GM18520 (cell line): ENCODE measurements at regions not wholly inside any gene's neighbourhood (a gene's known extent, or its start where the extent isn't known, plus 50 kb on each side); places are given as distances from the start of the nearest gene placed in this dataset.

ENCODE experiments used
- ATAC-seq: cut with Tn5 transposase; IDR thresholded peaks from one replicate; pipeline ENCODE4 v1.9.1; 2021; ENCODE audit not compliant: unreplicated experiment

DNA sequence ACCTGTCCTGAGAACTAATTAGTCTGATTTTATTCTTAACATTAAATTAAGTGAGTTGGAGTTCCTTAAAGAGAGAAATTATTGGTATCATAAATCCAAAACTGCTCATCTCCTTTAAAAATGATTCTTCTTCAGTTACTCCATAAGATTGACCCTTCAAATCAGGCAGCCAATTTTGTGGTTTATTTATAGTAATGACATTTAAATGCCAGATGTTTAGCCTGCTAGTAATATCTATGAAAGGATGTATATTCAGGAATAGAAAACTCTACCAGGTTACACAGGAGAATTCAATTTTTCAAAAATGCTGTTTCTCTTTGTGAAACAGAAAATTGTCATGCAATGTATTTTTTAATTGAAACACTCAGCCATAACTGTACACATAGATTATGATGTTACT, 457.8 kb upstream of the ROBO2 start:
- ATAC-seq = no peak

- ATAC-seq = no peak
Observed at GRCh38 chr3:76582632-76583378, 457.1 kb upstream of the ROBO2 start.

DNA sequence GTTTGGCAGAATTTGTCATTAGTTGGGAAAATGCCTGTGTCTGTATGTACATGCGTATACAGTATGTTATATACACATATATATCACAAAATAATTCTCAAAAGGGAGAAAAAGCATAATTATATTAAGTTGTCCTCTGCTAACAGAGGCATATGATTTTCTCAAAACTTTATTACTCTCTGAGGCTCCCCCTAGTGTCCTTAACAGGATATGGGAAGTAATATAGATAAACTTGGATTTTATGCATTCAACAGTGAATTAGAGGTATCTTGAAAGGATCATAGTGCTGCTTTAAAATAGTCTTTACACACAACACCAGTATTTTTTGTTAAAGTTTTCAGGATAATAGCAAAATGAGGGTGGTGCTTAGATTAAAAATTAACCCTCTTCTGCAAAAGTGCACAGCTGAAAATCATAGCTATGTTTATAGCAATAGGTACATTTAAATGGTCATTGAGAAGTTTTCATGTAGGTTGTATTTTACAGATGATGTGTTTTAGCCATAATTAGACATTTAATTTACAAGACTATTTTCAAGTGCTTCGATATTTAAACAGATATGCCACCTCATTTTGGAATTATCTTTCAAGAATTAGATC, 454.0 kb upstream of the ROBO2 start:
- no peak for ATAC-seq

- ATAC-seq = no peak
Observed at GRCh38 chr3:76586471-76586870, 453.4 kb upstream of the ROBO2 start.

DNA sequence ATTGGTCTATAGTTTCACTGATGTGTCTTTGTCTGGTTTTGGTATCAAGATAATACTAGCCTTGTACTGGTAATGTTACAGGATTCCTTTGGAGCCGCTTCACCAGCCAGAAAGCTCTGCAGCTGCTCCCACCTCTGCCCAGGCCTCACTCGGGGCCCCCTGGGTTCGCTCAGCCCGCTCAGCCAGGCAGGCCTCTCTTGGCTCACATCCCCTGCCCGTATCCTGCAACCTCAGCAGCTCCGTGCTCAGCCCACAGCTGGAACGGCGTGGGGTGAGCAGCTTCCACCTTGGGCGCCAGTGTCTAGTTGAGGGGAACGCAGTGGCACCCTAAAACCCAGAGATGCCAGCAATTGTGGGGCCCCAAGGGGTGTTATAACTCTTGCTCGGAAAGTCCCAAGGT, 429.7 kb upstream of the ROBO2 start:
- ATAC-seq = no peak

- no peak for ATAC-seq
Observed at GRCh38 chr3:76615719-76616118, 424.2 kb upstream of the ROBO2 start.

DNA sequence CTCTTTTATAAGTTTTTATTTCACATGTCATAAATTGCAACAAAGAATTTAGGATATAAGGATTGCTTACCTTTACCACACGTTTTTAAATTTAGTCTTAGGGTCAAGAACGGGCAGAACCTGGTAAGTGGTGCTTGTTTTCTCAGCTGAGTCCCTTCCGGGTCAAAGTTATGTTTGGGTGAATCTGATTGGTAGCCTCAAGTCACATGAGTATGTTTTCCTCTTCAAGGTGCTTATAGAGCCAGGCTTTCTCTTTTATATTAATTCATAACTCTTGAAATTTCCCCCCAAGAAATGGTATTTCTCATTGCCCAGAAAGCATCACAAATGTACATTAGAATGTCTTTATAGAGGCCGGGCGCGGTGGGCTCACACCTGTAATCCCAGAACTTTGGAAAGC, 415.7 kb upstream of the ROBO2 start:
- no peak for ATAC-seq

DNA sequence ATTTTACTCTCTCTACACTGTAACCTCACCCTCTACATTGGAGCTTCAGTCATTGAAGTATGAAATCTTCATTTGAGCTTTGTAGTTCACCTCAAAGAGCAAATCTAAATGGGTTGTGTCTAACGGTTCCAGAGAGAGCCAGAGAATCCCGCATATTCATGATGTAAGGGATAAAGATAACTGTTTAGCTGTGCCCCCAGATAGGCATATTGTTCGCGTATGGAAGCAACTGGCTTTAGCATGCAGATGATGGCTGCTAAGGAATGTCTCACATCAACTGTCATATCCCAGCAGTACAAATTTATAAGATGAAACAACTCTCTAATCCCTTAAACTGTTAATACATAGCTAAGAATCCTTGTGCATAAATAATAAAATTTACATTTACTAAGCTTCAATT, 412.7 kb upstream of the ROBO2 start:
- ATAC-seq = no peak

DNA sequence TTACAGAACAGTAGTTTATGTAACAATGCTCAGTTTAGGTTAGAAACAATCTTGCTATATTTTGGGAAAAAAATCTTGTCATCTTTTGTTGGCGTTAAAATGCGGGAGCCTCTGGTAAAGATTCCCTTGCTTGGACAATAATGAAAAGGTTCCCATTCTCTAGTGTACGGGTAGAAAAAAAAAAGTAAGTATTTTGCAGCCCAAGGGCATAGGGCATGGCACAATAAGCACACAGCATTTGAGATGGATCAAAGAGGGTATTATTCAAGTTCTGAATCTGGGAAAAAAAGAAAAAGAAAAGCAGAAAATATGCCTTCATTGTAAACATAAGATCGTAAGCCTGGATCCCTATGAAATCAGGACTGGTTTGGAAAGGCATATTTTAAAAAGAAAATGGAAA, 408.6 kb upstream of the ROBO2 start:
- ATAC-seq = no peak

- no peak for ATAC-seq
Observed at GRCh38 chr3:76638006-76638405, 401.9 kb upstream of the ROBO2 start.

DNA sequence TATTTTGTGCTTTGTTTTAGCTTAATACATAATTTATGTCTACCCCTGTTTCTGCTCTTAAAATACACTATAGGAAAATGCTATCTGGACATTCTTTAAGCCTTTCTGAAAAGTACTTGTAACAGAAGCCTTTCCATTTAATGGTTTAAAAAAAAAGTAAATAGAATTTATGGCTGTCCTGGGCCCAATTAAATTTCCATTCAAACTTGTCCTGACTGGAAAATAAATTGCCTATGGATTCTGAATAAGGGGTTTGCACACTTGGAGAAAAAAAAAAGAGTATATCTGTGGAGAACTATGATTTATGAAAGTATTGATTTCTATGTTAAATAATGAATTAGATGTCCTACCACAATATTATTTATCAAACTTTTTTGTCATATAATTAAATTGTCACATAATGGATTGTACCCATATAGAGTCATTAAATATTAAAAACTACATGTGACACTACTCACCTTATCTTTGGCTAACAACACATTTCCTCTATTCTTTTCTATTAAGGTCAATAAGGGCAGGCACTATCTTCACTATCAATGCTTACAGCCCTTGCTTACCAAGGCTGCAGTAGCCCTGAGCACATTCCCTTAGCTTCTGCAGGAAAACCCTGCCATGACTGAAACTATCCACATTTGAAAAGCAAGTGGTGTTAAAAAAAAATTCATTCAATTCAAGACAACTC, 396.1 kb upstream of the ROBO2 start:
- no peak for ATAC-seq

DNA sequence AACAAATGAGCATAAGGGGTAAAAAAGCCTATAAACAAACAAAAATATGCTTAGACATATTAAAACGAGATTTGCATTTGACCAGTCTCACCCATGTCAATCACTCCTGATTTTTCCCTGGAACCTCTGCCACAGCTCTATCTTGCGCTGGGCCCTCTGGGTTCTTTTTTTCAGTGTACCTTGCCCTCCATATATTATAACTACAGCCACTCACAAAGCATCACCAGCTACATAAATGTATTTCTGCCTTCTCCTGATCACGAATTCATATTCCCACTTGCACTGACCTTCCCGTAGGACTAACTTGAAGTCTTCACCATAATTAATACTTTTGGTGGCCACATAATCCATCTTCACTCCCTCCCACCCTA, 395.6 kb upstream of the ROBO2 start:
- ATAC-seq = no peak

- no peak for ATAC-seq
Observed at GRCh38 chr3:76645724-76646123, 394.2 kb upstream of the ROBO2 start.

DNA sequence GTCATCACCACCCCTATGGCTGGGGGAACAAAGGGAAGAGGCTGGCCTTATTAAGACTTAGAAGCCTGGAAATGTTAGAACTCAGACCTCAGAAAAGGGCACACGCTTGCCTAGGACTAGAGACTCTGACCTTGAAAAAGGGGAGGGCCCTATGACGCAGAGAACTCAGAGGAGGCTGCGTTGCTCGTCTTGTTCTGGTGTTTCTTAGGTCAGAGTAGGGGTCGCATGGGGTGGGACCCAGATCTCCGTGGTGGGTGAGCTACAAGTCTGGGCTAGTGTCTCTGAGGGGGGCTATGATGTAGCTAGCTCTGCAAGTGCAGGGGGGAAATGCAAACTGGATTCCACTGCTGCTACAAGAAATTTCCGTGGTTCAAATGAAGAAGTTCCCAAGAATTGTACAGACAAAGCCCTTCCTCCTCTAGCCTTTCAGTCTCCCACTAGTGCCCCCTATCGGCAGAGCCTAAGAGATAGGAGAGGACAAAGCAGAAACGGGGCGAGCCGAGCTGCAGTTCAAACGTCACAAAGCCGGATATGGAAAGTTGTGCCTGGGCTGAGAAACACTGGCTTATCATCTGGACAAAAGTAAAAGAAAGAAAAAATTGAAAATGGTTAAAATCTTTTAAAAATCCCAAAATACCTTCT, 392.9 kb upstream of the ROBO2 start:
- ATAC-seq = no peak

GRCh38 chr3:76651784-76652183, 388.1 kb upstream of the ROBO2 start:
- ATAC-seq = no peak

- ATAC-seq = no peak
Observed at GRCh38 chr3:76652524-76652923, 387.4 kb upstream of the ROBO2 start.

- ATAC-seq = no peak
Observed at GRCh38 chr3:76653640-76654251, 386.2 kb upstream of the ROBO2 start.

DNA sequence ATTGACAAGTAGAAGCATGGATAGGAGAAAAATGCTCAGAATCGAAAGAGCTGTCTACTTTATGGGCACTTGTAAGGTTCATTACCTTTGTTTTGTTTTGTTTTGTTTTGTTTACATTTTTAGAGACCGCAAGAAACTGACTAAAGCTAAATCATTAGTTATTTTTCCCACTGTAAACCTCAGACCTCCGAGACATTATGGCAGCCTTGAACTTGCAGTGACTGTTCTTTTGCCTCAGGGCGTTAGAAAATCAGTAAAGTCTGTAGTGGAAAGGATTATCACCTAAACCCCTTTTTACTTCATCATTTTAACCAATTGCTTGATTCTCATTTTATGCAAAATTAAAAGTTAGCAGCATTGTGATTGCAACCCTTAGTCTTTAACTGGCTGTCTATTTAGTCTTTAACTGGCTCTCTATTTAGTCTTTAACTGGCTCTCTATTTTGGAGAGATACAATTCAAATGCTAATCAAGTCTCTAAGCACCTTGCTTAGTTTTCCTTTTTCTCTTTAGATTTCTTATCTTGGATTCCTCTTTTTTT, 383.3 kb upstream of the ROBO2 start:
- ATAC-seq = no peak

- no peak for ATAC-seq
Observed at GRCh38 chr3:76657909-76658308, 382.0 kb upstream of the ROBO2 start.

DNA sequence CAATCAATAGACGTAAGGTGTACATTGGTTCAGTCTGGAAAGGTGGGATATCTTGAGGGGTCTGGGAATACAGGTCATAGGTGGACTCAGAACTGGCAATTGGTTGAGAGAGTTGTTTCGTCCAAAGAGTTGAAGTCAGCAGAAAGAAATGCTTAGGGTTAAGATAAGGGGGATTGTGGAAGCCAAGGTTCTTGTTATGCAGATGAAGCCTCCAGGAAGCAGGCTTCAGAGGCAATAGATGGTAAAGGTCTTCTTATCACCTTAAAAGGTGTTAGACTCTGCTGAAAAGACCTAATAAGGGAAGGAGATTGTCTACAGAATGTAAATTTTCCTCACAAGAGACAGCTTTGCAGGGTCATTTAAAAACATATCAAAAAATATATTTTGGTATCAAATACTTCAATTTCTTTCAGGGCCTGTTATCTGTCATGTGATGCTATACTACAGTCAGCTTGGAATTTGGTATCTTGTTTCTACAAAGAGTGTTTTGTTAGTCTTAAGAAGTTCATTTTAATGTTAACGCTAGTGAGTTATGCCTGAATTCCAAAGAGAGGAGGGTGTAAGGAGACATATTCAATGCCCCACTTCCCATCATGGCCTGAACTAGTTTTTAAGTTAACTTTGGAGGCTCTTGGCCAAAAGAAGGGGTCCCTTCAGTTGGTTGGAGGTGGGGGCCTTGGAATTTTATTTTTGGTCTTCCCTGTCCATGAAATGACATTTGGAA, 378.2 kb upstream of the ROBO2 start:
- no peak for ATAC-seq

DNA sequence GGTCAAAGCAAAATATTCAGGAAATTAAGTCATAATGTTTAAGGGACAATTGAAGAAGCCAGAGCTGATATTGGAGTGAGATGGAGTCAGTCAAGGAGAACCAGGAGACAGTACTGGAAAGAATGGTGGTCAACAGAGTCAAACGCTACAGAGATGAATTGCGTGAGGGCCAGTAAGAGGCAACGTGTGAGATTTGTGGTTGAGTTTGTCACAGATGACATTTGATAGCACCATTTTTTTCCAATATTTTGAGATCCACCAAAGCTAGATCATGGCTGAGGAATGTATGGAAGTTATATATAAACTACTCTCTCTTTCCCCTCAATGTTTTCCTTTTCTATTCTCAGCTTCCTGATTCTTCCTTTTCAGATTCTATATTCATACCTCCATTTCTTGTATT, 375.1 kb upstream of the ROBO2 start:
- ATAC-seq = no peak
